HCT116 (cell line): ENCODE measurements at regions not wholly inside any gene's neighbourhood (a gene's known extent, or its start where the extent isn't known, plus 50 kb on each side); places are given as distances from the start of the nearest gene placed in this dataset.
"Not testable (repeated sequence)": the region's sequence is repeated elsewhere in the genome, so short reads cannot be mapped to it uniquely, and the experiment has no call there.

Experiments
- ATAC-seq: fragments of 200-7000 bp; cut with Tn5 transposase; 2 replicates; pipeline ENCODE4 v1.9.1; 2020; ENCODE audit warnings: mild to moderate bottlenecking, moderate library complexity
- BruUV-seq: library from RNA; stranded (reverse); fragments of 400-500 nt; replicated peaks from 2 replicates; lab custom pipeline; 2021; lab: Mats Ljungman, UMichigan
- CTCF ChIA-PET: fragments of 300-600 bp; sonication (Branson Sonifier 250); formaldehyde crosslinking; loops from one replicate; lab custom pipeline; 2021; ENCODE audit warnings: antibody characterized with exemption; lab: Charles Lee
- POLR2A ChIA-PET: fragments of 300-600, 350-600 bp; sonication (Branson Sonifier 250); formaldehyde crosslinking; loops from one replicate; lab custom pipeline; 2021; ENCODE audit warnings: antibody characterized with exemption; lab: Charles Lee
- RAD21 ChIA-PET, 2 experiments: fragments of 300-600 bp; sonication (Branson Sonifier 250); formaldehyde crosslinking; loops; one replicate each; lab custom pipeline; 2023; ENCODE audit warnings: low total read pairs in 2 of 2; ENCODE audit not compliant: uncharacterized antibody in 2 of 2, unreplicated experiment in 2 of 2, low non-redundant PET in 1 of 2; lab: Charles Lee
- DNase-seq: peaks from one replicate; pipeline ENCODE4 v3.0.0-alpha.2; 2010; ENCODE audit warnings: low read depth, low spot score
- H2AFZ ChIP-seq: fragments of 200-600 bp; shearing (Covaris generic), sonication (generic); 2 replicates; pipeline ENCODE4 v1.6.1; 2017; ENCODE audit warnings: low read depth, mixed run types, mixed read lengths, antibody characterized with exemption, low read length; ENCODE audit not compliant: poor library complexity, severe bottlenecking
- H3K27ac ChIP-seq: 2 replicates; pipeline ENCODE4 v1.5.1; 2012; ENCODE audit warnings: low read depth, low read length
- H3K27me3 ChIP-seq: fragments of 200-600 bp; sonication (generic); 2 replicates; pipeline ENCODE4 v1.6.1; 2016; ENCODE audit warnings: mixed run types, low read length, mixed read lengths; ENCODE audit not compliant: insufficient read depth
- H3K36me3 ChIP-seq, 2 experiments: fragments of 200-500 bp in 1 of 2; fragments of 200-600 bp in 1 of 2; sonication (Bioruptor generic) in 1 of 2; sonication (generic) in 1 of 2; 2 replicates each; pipeline versions ENCODE4 v1.5.1 to v1.6.1; 2014 to 2016; ENCODE audit warnings: low read length in 2 of 2, inconsistent platforms in 1 of 2, mixed read lengths in 1 of 2, mixed run types in 1 of 2; ENCODE audit not compliant: insufficient read depth in 2 of 2, control insufficient read depth in 1 of 2
- H3K4me1 ChIP-seq, 2 experiments: fragments of 200-600 bp in 1 of 2; sonication (generic) in 1 of 2; 2 replicates each; pipeline versions ENCODE4 v1.5.1 to v1.6.1; 2012 to 2017; ENCODE audit warnings: low read length in 2 of 2, inconsistent platforms in 1 of 2, mild to moderate bottlenecking in 1 of 2, mixed read lengths in 1 of 2, mixed run types in 1 of 2, moderate library complexity in 1 of 2; ENCODE audit not compliant: insufficient read depth in 2 of 2, control insufficient read depth in 1 of 2
- H3K4me2 ChIP-seq: fragments of 200-600 bp; sonication (generic); 2 replicates; pipeline ENCODE4 v1.6.1; 2017; ENCODE audit warnings: mixed run types, low read length, mixed read lengths
- H3K4me3 ChIP-seq, 2 experiments: fragments of 200-600 bp in 1 of 2; sonication (generic) in 1 of 2; replicated peaks in 1 of 2; 2 replicates each; pipeline ENCODE4 v1.5.1; 2011 to 2016; ENCODE audit warnings: low read length in 2 of 2, control low read depth in 1 of 2, low read depth in 1 of 2, mild to moderate bottlenecking in 1 of 2, mixed read lengths in 1 of 2, mixed run types in 1 of 2
- H3K79me2 ChIP-seq: fragments of 200-600 bp; sonication (generic); 2 replicates; pipeline ENCODE4 v1.6.1; 2017; ENCODE audit warnings: mild to moderate bottlenecking, mixed run types, low read length, moderate library complexity, mixed read lengths; ENCODE audit not compliant: insufficient read depth
- H3K9ac ChIP-seq: fragments of 200-600 bp; sonication (generic); 2 replicates; pipeline ENCODE4 v1.6.1; 2016; ENCODE audit warnings: low read length, mixed read lengths
- H3K9me2 ChIP-seq: fragments of 200-600 bp; sonication (generic), shearing (Covaris generic); 2 replicates; pipeline ENCODE4 v1.6.1; 2017; ENCODE audit warnings: mixed run types, mild to moderate bottlenecking, moderate library complexity; ENCODE audit not compliant: insufficient read depth
- H3K9me3 ChIP-seq, 2 experiments: fragments of 200-500 bp in 1 of 2; fragments of 200-600 bp in 1 of 2; sonication (Bioruptor generic) in 1 of 2; sonication (generic) in 1 of 2; 2 replicates each; pipeline ENCODE4 v1.6.1; 2014 to 2017; ENCODE audit warnings: low read length in 2 of 2, mixed read lengths in 2 of 2, inconsistent platforms in 1 of 2, low read depth in 1 of 2, mild to moderate bottlenecking in 1 of 2, mixed run types in 1 of 2, moderate library complexity in 1 of 2; ENCODE audit not compliant: control insufficient read depth in 1 of 2, insufficient read depth in 1 of 2
- H4K20me1 ChIP-seq: fragments of 200-600 bp; sonication (generic), shearing (Covaris generic); 2 replicates; pipeline ENCODE4 v1.6.1; 2017; ENCODE audit warnings: mixed run types, mild to moderate bottlenecking, moderate library complexity; ENCODE audit not compliant: insufficient read depth
- CBX3 ChIP-seq: IDR thresholded peaks from 2 replicates; pipeline ENCODE4 v1.6.1; 2012; ENCODE audit warnings: low read depth
- CEBPB ChIP-seq: IDR thresholded peaks from 2 replicates; pipeline ENCODE4 v1.6.1; 2012; ENCODE audit warnings: low read depth
- CTCF ChIP-seq, 3 experiments: fragments of 200-600 bp in 1 of 3; sonication (generic) in 1 of 3; IDR thresholded peaks in 2 of 3; conservative IDR thresholded peaks in 1 of 3; 2 replicates each; pipeline ENCODE4 v1.5.1; 2012 to 2017; ENCODE audit warnings: low read depth in 2 of 3, low read length in 2 of 3, antibody characterized with exemption in 1 of 3, borderline replicate concordance in 1 of 3, control low read depth in 1 of 3, mild to moderate bottlenecking in 1 of 3, mixed read lengths in 1 of 3, mixed run types in 1 of 3, moderate library complexity in 1 of 3; ENCODE audit not compliant: insufficient read depth in 1 of 3
- ELF1 ChIP-seq: IDR thresholded peaks from 2 replicates; pipeline ENCODE4 v1.6.1; 2012; ENCODE audit warnings: low read depth, borderline replicate concordance
- EZH2 ChIP-seq: fragments of 200-600 bp; sonication (generic); IDR thresholded peaks from 2 replicates; pipeline ENCODE4 v1.6.1; 2017; ENCODE audit warnings: antibody characterized with exemption, mixed run types
- FOSL1 ChIP-seq: IDR thresholded peaks from 2 replicates; pipeline ENCODE4 v1.6.1; 2012; ENCODE audit warnings: low read depth
- POLR2A ChIP-seq: IDR thresholded peaks from 2 replicates; pipeline ENCODE4 v1.7.0; 2011; ENCODE audit warnings: borderline replicate concordance; ENCODE audit not compliant: insufficient read depth, insufficient read length; ENCODE audit errors: extremely low read depth
- POLR2AphosphoS5 ChIP-seq: IDR thresholded peaks from 2 replicates; pipeline ENCODE4 v1.6.1; 2011; ENCODE audit warnings: mild to moderate bottlenecking, low read depth, low read length, moderate library complexity
- REST ChIP-seq: IDR thresholded peaks from 2 replicates; pipeline ENCODE4 v1.6.1; 2012; ENCODE audit warnings: low read depth
- SP1 ChIP-seq: IDR thresholded peaks from 2 replicates; pipeline ENCODE4 v1.6.1; 2012; ENCODE audit warnings: low read depth
- TCF7L2 ChIP-seq: IDR thresholded peaks from 2 replicates; pipeline ENCODE4 v1.7.0; 2011; ENCODE audit warnings: borderline replicate concordance, inconsistent platforms; ENCODE audit not compliant: insufficient read depth, insufficient read length; ENCODE audit errors: extremely low read depth
- ZBTB33 ChIP-seq: IDR thresholded peaks from 2 replicates; pipeline ENCODE4 v1.6.1; 2011; ENCODE audit warnings: mild to moderate bottlenecking, low read length, moderate library complexity; ENCODE audit not compliant: insufficient replicate concordance; ENCODE audit errors: extremely low read depth
- ZFX ChIP-seq: fragments of 450-650 bp; IDR thresholded peaks from 2 replicates; pipeline ENCODE4 v1.6.1; 2017
- ZNF274 ChIP-seq: fragments of 200-500 bp; sonication (Bioruptor generic); IDR thresholded peaks from 2 replicates; pipeline ENCODE4 v1.6.1; 2014; ENCODE audit warnings: mild to moderate bottlenecking, low read depth, low read length, inconsistent platforms
- intact Hi-C: fragments of 100-400 bp; cut with micrococcal nuclease; formaldehyde crosslinking; loops from 2 replicates; pipeline ENCODE4 v1.10.0; 2022

DNA sequence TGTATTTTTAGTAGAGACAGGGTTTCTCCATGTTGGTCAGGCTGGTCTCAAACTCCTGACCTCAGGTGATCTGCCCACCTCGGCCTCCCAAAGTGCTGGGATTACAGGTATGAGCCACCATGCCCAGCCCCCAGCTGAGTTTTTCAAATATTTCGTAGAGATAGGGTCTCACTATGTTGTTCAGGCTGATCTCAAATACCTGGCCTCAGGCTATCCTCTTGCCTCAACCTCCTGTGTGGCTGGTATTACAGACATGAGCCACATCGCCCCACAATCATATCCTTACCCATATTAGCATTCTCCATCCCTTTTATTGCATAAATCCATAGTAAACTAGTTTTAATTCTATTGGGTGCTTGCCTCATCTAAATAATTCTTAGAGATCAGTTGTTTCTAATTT is 157.6 kb upstream of the HEY2 start:
- H3K36me3 ChIP-seq, H3K4me2 ChIP-seq, H3K9me3 ChIP-seq, H3K79me2 ChIP-seq, H4K20me1 ChIP-seq, H2AFZ ChIP-seq, H3K9ac ChIP-seq, DNase-seq, H3K27ac ChIP-seq, intact Hi-C loops, H3K4me1 ChIP-seq, BruUV-seq, H3K4me3 ChIP-seq, CTCF ChIA-PET, ATAC-seq, H3K9me2 ChIP-seq, POLR2A ChIA-PET, RAD21 ChIA-PET: not testable (repeated sequence)
- H3K27me3 ChIP-seq: peaks cover 30% of the 10 kb centered on the region

DNA sequence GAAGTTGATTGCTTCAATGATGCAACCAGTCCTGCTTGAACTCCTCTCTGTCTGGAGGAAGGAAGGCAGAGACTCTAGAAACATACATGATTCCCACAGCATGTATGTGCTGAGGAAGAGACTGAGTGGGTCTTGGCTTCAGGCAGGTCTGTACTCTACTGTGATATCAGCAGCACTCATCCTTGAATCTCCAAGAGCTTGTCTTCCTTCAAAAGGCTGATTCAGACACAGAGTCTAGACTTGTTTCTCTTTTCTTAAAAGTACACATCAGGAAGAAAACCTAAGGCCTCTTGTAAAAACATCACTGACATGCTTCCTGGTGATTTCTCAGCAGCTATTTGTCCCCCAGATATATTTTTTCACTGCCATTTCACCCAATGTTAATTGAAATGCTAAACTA is 155.7 kb upstream of the HEY2 start:
- H4K20me1 ChIP-seq: no peaks in the 10 kb centered on the region
- RAD21 ChIA-PET: no interaction called here
- no peak overlapping the region for H3K9ac ChIP-seq
- no peaks in the 10 kb centered on the region for H3K79me2 ChIP-seq
- CTCF ChIA-PET: no interaction called here
- no peak overlapping the region for H3K4me3 ChIP-seq
- peaks cover 23% of the 10 kb centered on the region for H3K27me3 ChIP-seq
- no peaks in the 10 kb centered on the region for H3K4me1 ChIP-seq
- H3K9me2 ChIP-seq: no peaks in the 10 kb centered on the region
- H2AFZ ChIP-seq: no peak overlapping the region
- DNase-seq (no peak), ATAC-seq (no peak)
- no peaks in the 10 kb centered on the region for H3K36me3 ChIP-seq
- no peaks in the 10 kb centered on the region for H3K9me3 ChIP-seq
- no peak overlapping the region for H3K4me2 ChIP-seq
- H3K27ac ChIP-seq: no peak overlapping the region
- intact Hi-C loops: no loop called here
- no TSS peak for BruUV-seq
- POLR2A ChIA-PET: no interaction called here
- TF ChIP-seq CEBPB: no peak
- no peak for TF ChIP-seq SP1
- TF ChIP-seq ZNF274: no peak
- no peak for TF ChIP-seq CTCF (IDR thresholded peaks at IDR 0.05 in 2 of 3, conservative IDR thresholded peaks at IDR 0.05 in 1 of 3; ENCODE audit: borderline replicate concordance in 1 of 3, insufficient read depth in 1 of 3, low read depth in 2 of 3, low read length in 2 of 3)
- TF ChIP-seq TCF7L2: no peak
- TF ChIP-seq FOSL1: no peak
- TF ChIP-seq ZFX: no peak
- TF ChIP-seq EZH2: no peak
- TF ChIP-seq ZBTB33: no peak
- TF ChIP-seq POLR2A: no peak
- no peak for TF ChIP-seq REST
- TF ChIP-seq CBX3: no peak
- TF ChIP-seq ELF1: no peak
- TF ChIP-seq POLR2AphosphoS5: no peak
